ENCODE measurements at regions not wholly inside any gene's neighbourhood (a gene's known extent, or its start where the extent isn't known, plus 50 kb on each side); places are given as distances from the start of the nearest gene placed in this dataset.

GRCh38 chr13:22428188-22428828, 752.5 kb upstream of the SGCG start:
- no peak for DNase-seq (ENCODE audit: low read depth)

DNA sequence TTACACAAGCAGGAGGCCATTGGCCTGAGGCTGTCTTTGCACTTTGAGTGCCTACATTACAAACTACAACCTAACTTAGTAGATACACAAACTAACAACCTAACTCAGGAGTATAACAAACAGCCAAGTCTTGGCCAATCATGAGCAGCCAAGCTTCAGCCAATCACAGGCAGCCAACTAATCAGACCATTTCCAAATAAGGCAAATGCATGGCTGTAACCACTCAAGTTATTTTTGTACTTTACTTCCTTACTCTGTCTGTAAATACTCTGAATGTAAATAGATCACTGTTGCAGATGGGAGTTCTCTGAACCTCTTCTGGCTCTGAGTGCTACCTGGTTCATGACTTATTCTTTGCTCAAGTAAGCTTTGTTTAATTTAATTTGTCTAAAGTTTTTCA, 748.1 kb upstream of the SGCG start:
- no peak for DNase-seq (ENCODE audit: low read depth)

GRCh38 chr13:22447132-22447886, 733.5 kb upstream of the SGCG start:
- no peak for DNase-seq (ENCODE audit: low read depth)

DNA sequence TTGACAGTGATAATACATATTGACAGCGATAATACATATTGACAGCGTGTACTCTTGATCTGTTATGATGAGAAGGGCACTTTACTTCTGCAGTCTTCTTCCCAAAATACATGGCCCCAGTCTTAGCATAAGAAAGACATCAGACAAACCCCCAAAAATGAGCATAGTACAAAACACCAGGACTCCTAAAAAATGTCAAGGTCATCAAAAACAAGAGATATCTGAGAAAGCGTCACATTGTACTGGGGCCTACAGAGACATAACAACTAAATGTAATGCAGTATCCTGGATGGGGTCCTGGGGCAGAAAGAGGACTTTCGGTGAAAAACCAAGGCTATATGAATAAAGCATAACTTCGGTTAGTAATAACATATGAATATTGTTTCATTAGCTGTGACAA, 731.5 kb upstream of the SGCG start:
- DNase-seq (ENCODE audit: low read depth), result no peak

DNA sequence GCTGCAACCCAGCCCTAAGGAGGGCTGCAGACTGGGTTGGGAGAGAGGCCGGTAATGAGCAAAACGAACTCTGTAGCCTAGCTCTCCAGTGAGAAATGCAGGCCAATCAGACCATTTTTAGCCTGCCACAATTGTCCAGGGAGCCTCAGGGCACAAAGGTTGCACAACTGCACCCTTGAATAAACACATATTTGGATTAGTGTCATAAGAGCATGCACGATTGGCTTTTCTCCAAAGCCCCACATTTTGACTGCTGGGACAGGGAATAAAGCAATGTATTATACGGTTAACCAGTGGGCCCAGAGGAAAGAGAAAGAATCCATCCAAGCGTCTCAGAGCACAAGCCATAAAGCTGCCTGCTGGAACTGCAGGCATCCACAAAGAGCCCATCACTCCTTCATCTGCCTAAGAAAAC, 729.4 kb upstream of the SGCG start:
- DNase-seq (ENCODE audit: low read depth), result no peak

GRCh38 chr13:22454586-22454985, 726.2 kb upstream of the SGCG start:
- no peak for DNase-seq (ENCODE audit: low read depth)

- no peak for DNase-seq (ENCODE audit: low read depth)
Observed at GRCh38 chr13:22455036-22455435, 725.7 kb upstream of the SGCG start.

DNA sequence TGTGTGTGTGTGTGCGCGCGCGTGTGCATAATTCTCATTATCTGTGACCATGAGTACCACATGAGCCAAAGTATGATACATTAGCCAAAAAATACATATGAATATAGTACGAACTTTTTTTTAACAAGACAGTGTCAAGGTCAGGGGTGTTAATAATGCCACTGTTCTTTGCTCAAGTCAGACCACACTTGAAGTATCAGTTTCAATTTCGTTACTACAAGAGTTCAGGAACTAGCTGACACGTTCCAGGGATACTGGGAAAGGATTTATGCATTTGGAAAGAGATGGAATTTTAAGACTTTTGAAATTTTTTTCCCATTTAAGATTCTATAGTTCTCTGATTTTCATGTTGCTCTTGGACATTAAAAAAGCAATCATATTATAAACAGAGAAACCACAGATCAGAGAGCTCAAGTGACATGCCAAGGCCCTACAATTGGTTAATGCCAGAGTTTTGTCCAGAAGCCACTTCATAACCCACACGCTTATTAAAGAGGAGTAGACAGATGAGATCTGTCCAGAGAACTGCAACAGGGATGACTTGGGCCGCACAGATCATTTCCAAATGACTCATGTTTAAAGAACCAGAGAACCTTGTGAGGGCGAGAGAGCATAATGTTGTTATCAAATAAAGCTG, 718.8 kb upstream of the SGCG start:
- DNase-seq (ENCODE audit: low read depth), result no peak

DNA sequence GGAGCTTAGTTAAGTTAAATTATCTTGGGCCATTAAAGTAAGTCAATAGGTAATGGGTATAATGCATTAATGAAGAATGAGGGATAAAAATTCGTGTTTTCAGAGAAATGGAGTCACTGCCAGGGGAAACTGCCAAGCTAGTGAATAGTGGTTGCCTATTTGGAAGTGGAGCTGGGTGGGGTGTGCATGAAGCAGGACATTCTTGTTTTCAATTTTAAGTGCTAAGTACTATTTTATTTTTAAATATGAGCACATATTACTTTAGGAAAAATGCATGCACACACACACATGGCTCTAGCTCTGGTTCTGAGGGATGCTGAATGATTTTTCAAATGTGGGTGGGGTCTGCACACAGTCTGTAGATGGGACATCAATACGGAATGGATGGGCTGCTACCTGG, 717.7 kb upstream of the SGCG start:
- no peak for DNase-seq (ENCODE audit: low read depth)

DNA sequence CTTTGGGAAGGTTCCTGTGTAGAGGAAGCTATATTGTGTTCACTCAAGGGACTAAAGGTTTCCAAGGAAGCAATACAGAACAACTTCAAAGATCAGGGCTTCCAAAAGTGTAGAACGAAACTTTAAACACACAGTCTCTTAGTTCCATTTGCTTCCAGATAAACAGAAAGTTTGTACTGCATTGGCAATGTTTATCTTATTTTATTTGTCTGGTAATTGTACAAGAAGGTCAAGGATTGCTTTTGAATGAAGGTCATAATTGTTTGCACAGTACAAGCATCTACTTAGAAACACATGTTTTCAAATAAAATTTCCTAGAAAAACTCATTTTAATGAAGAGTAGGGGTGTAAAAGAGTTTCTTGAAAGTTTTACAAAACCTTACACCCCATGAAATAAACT, 712.7 kb upstream of the SGCG start:
- DNase-seq (ENCODE audit: low read depth), result no peak

GRCh38 chr13:22468824-22469223, 712.0 kb upstream of the SGCG start:
- no peak for DNase-seq (ENCODE audit: low read depth)

DNA sequence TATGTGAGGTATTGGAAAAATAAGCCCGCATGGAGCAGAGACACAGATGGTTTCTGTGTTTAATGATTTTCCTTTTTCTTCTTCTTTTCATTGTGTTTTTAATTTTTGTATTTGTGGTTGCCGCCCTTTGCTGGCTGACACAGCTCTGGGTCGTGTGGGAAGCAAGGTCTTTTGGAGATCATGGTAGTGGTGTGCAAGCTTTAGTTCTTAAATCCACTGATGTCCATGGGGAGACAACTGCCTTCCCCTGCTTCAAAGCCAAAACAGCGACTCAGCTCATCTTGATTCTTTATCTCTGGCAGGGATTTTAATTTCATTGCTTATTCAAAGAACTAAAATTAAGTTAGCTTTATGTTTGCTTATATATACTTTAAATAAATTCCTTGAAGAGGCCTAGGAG, 711.3 kb upstream of the SGCG start:
- no peak for DNase-seq (ENCODE audit: low read depth)

GRCh38 chr13:22470075-22470474, 710.7 kb upstream of the SGCG start:
- DNase-seq (ENCODE audit: low read depth), result no peak

DNA sequence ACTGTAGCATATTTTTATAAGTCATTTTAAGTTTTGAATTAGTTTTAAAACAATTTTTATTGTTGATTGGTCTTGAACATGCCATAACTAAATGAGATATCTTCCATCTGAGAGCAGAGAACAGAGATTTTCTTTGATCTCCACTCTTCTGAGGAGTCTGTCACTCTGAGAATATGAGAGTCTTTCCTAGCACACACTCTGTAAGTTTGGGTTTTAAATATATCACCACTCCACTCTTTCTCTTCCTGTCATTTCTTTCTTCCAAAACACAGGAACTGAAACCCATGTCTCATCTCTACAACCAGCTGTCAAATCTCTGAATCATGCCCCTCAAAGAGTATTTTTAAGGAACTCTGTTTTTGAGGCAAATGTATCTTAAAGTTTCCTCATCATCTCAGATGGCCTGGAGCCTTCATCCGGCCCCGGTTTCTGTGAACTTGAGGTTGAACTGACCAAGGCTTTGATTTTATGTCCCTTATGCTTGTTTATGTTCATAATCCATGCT, 698.2 kb upstream of the SGCG start:
- DNase-seq (ENCODE audit: low read depth), result no peak

GRCh38 chr13:22483276-22483675, 697.5 kb upstream of the SGCG start:
- no peak for DNase-seq (ENCODE audit: low read depth)

GRCh38 chr13:22486490-22486889, 694.3 kb upstream of the SGCG start:
- DNase-seq (ENCODE audit: low read depth), result no peak

GRCh38 chr13:22487932-22488331, 692.8 kb upstream of the SGCG start:
- no peak for DNase-seq (ENCODE audit: low read depth)

DNA sequence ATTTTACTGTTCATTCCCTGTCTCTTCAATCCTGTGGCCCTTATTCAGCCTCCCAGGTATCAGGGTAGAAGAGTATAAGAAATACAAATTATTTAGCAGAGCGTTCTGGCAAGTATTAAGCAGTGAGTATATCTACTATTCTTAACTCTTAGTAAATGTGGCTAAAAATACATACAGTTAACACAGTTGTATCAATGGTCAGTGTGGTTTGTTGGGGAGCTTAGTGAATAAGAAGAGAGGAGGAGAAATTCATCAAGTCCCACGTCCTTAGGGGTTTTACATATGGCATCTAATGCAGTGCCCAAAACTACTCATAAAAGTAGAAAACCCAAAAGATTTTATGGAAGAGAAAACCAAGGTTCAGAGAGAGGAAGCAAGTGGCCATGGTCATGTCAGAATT, 691.0 kb upstream of the SGCG start:
- DNase-seq (ENCODE audit: low read depth), result no peak

DNA sequence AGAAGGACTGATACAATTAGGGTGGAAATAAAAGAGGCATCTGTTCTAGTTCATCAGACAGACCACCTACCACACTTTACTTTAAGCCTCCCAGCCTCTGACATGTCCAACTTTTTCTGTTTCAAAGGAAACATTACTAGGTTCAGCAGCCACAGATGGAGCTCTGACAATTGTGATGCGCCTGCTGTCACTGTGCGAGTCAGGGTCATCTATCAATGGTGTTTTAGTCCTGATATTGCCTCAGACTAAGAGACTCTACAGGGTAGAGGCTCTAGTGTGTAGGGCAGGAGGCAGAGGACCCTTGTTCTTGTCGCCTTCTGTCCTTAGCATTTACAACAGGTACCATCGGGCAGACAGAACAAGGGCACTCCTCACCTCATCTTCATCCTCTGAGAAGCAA, 685.0 kb upstream of the SGCG start:
- no peak for DNase-seq (ENCODE audit: low read depth)

DNA sequence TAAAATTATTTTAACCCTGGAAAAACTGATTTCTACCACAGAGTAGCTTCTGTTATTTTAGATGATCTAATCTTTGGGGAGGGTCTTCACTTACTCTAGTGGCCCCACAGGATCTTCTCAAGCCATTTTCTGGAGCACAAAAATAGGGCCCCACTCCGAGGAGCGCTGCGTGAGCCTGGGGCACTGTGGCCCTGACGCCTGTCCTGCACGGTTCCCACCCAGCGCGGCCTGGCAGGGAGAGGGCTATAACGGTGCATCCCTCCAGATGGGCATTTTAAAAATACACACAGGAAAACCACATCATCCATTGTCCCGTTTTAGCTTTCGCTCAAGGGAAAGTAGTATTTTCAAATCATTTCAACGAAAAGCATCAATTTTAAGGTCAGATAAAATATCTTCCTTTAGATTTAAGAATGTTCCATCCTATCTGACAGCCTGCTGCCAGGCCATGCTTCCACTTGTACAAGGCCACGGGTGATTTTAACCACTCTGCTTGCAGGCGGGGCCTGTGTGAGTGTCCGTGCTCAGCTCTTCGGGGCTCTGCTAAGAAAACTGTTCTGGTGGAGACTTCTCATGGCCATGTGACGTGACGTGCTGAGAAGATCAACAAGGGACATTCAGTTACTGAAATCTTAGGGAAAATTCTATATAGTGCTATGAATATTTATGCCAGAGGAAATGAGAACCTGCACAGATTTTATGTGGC, 683.8 kb upstream of the SGCG start:
- DNase-seq (ENCODE audit: low read depth), result no peak

DNA sequence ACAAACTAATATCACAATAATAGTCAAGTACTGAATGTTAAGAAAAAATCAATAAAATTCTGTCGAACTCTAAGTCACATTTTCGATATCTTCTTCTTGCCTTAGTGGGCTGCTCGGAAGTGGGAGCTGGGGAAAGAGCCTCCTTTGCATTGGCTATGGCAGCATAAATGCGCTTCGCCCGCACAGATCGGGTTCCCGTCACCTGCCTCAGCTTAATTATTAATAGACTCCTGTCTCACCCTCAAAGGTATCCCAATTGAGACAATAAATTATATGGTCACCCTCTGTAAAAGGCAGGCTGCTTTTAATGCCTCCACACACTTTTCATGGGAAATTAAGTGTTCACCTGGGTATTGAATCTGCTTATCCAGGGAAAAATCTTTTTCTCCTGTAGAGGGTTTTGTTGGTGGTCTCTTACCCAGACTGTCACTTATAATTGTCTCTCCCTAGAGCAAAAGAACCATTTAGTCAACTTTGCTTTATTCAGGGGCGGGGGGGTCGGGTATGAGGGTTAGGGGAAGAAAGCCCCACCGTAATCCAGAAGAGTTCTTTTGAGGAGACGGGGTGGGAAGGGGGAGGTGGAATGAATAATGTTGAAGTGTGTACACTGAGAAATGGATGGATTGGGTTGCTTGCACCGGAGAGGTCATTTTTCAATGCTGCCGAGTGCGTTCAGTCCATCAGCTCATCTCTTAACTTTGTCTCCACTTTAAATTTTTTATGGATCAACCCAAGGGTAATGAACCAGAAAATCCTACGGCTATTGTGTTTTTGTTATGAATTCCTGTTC, 682.6 kb upstream of the SGCG start:
- no peak for DNase-seq (ENCODE audit: low read depth)

DNA sequence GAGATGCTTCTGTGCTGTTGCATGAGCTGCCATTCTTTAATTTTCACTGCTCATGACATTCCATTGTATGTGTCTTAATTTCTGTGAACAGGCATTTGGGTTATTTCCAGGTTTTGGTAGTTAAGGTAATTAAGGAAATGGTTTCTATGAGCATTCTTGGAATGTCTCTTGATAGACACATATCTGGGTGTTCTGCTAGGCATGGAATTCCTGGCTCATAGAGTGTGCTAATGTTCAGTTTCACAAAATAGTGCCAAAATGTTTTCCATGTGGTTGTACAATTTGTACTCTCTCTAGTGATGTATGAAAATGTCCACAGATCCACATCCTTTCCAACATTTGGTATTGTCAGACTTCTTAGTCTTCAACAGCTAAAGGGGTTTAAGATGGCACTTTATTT, 680.9 kb upstream of the SGCG start:
- no peak for DNase-seq (ENCODE audit: low read depth)

Data from activated T-cell treated with anti-CD3 and anti-CD28 coated beads for 24 hours (primary cell).